ENCODE measurements at regions not wholly inside any gene's neighbourhood (a gene's known extent, or its start where the extent isn't known, plus 50 kb on each side); places are given as distances from the start of the nearest gene placed in this dataset.

DNA sequence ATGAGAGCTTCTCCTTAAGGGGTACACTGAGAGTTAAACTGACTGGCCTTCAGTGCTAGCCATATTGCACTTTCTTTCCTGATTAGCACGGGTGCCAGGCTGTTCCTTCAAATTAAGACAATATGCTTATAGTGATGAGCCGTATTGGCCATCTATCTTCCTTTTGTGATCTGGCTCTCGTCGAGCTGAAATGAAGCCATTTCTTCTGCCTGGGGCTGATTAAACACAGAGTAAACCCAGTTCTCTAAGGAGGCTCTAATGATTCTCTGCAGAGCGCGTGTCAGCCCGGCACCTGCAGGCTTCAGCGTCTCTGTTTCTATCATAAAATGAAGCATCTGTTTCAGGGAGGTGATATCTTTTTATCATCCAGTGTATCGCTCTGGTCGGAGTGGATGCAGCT, 107.5 kb upstream of the NR2F2 start:
- TF ChIP-seq FOXP2 (optimal IDR thresholded peaks at IDR 0.05; ENCODE audit: borderline replicate concordance, extremely low read depth, extremely low read length, insufficient read depth) (no peak), POLR2AphosphoS5 (IDR thresholded peaks at IDR 0.05; ENCODE audit: low read depth, low read length) (no peak), SIN3A (IDR thresholded peaks at IDR 0.05; ENCODE audit: borderline replicate concordance, insufficient read depth, low read length) (no peak), TAF1 (IDR thresholded peaks at IDR 0.05; ENCODE audit: borderline replicate concordance, insufficient read depth, low read length) (no peak)
- TF ChIP-seq, protein P1, sequence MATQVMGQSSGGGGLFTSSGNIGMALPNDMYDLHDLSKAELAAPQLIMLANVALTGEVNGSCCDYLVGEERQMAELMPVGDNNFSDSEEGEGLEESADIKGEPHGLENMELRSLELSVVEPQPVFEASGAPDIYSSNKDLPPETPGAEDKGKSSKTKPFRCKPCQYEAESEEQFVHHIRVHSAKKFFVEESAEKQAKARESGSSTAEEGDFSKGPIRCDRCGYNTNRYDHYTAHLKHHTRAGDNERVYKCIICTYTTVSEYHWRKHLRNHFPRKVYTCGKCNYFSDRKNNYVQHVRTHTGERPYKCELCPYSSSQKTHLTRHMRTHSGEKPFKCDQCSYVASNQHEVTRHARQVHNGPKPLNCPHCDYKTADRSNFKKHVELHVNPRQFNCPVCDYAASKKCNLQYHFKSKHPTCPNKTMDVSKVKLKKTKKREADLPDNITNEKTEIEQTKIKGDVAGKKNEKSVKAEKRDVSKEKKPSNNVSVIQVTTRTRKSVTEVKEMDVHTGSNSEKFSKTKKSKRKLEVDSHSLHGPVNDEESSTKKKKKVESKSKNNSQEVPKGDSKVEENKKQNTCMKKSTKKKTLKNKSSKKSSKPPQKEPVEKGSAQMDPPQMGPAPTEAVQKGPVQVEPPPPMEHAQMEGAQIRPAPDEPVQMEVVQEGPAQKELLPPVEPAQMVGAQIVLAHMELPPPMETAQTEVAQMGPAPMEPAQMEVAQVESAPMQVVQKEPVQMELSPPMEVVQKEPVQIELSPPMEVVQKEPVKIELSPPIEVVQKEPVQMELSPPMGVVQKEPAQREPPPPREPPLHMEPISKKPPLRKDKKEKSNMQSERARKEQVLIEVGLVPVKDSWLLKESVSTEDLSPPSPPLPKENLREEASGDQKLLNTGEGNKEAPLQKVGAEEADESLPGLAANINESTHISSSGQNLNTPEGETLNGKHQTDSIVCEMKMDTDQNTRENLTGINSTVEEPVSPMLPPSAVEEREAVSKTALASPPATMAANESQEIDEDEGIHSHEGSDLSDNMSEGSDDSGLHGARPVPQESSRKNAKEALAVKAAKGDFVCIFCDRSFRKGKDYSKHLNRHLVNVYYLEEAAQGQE (IDR thresholded peaks at IDR 0.05; ENCODE audit: insufficient read depth in 1 of 2, low read depth in 2 of 2, low read length in 2 of 2) = no peak

All from PFSK-1 (cell line).